ENCODE measurements at regions not wholly inside any gene's neighbourhood (a gene's known extent, or its start where the extent isn't known, plus 50 kb on each side); places are given as distances from the start of the nearest gene placed in this dataset.

DNA sequence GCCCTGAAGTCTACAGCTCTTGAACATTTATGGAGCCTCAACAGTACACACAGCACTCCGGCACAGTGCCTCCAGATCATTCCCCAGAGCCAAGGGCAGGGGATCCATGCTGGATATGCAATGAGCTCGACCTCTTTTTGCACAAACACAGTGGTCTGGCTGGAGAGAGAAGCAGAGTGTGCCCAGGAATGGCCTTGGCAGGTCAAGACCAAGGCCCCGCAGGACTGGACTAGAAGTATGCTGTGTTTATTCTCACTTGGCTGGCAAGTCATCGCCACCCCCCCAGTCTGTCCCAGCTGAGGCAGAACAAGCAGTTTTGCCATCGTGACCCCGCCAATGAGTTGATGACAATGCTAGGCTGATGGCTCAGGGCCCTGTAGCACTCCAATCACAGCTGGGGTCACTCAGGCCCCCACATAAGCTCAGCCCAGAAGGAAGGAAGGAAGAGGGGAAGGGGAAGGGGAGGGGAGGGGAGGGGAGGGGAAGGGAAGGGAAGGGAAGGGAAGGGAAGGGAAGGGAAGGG, 212.1 kb downstream of the TTC32 start:
- FAIRE-seq (no peak), DNase-seq (ENCODE audit: insufficient read length, low spot score) (no peak)
- no peak for TF ChIP-seq CTCF (IDR thresholded peaks at IDR 0.05; ENCODE audit: insufficient read depth, missing control alignments)

DNA sequence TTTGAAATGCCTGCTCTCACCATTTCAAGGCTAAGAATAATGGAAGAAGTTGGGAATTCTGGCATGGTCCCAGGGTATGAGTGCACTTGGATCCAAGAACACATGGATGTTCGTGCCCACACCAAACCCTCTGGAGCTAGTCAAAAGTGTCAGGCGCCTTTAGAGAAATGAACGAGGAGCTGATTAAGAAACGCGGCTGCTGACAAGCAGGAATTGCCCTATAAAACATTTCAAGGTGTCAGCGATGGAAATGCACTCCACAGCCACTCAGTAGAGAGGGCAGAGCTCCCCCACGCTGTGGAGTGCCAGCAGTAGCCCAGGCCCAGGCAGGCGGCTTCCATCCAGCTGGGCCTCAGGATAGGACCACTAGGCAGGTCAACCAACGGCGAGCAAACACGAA, 213.7 kb downstream of the TTC32 start:
- DNase-seq (ENCODE audit: insufficient read length, low spot score) (no peak), FAIRE-seq (no peak)
- no peak for TF ChIP-seq CTCF (IDR thresholded peaks at IDR 0.05; ENCODE audit: insufficient read depth, missing control alignments)

- FAIRE-seq: no peak
- no peak for DNase-seq (ENCODE audit: insufficient read length, low spot score)
- no peak for TF ChIP-seq CTCF (IDR thresholded peaks at IDR 0.05; ENCODE audit: insufficient read depth, missing control alignments)
Measured at GRCh38 chr2:19687017-19687659, 214.6 kb downstream of the TTC32 start.

- DNase-seq (ENCODE audit: insufficient read length, low spot score) (no peak), FAIRE-seq (no peak)
- TF ChIP-seq CTCF (IDR thresholded peaks at IDR 0.05; ENCODE audit: insufficient read depth, missing control alignments): no peak
Measured at GRCh38 chr2:19686439-19686838, 215.3 kb downstream of the TTC32 start.

DNA sequence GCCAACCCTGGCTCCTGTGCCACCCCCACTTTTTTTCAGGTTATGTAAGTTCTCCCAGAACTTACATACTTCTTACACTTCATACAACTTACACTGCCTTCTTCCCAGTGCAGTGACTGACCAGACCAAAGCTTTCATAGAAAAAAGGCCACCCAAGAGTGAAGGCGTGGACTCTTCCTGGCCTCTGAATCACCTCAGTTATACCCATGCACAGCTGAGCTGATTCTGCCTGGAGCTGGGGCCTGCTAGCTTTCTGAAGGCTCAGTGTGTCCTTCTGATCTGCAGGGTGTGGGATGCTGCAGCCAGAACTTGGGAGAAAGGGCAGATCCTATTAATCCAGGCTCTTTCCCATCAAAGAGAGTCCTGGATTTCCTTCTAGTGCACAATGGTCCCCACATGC, 216.1 kb downstream of the TTC32 start:
- FAIRE-seq (no peak), DNase-seq (ENCODE audit: insufficient read length, low spot score) (no peak)
- no peak for TF ChIP-seq CTCF (IDR thresholded peaks at IDR 0.05; ENCODE audit: insufficient read depth, missing control alignments)

DNA sequence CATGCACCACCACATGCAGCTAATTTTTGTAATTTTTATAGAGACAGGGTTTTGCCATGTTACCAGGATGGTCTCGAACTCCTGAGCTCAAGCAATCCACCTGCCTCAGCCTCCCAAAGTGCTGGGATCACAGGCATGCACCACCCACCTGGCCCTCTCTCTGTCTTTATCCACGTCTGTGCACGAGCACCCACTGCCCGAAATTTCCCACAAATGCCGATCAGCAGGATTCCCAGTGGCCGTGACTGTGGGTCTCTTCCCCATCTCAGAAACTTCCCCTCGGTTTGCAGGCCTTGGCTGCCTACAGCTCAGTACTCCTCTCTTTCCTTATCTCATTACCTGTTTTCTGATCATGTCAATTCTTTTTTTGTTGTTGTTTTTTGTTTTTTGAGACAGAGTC, 217.3 kb downstream of the TTC32 start:
- DNase-seq (ENCODE audit: insufficient read length, low spot score) (no peak), FAIRE-seq (no peak)
- no peak for TF ChIP-seq CTCF (IDR thresholded peaks at IDR 0.05; ENCODE audit: insufficient read depth, missing control alignments)

DNA sequence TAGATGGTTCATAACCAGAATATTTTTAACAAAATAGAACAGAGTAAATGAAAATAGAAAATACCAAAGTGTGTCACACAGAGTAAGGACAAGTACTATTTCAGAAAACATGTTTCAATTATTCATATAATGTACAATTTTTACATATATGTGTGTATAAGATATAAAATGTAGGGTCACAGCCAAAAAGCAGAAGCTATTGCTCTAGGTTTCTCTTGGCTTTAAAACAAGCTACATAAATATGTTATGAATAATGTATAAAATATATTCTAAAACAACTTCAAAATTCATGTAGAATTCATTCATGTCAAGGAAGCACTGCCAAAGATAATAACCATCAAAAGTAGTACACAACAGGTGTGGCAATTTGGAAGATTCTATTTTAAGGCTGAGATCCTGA, 218.2 kb downstream of the TTC32 start:
- DNase-seq (ENCODE audit: insufficient read length, low spot score): no peak
- no peak for FAIRE-seq
- TF ChIP-seq CTCF (IDR thresholded peaks at IDR 0.05; ENCODE audit: insufficient read depth, missing control alignments): no peak
